LoVo (cell line): ENCODE measurements at regions not wholly inside any gene's neighbourhood (a gene's known extent, or its start where the extent isn't known, plus 50 kb on each side); places are given as distances from the start of the nearest gene placed in this dataset.
A peak's percentile ranks its signal among the peaks of the same experiment; 100 is the strongest.

Source experiments
- DNase-seq: peaks from one replicate; pipeline ENCODE4 v3.0.0-alpha.2; 2016; ENCODE audit warnings: low spot score

DNA sequence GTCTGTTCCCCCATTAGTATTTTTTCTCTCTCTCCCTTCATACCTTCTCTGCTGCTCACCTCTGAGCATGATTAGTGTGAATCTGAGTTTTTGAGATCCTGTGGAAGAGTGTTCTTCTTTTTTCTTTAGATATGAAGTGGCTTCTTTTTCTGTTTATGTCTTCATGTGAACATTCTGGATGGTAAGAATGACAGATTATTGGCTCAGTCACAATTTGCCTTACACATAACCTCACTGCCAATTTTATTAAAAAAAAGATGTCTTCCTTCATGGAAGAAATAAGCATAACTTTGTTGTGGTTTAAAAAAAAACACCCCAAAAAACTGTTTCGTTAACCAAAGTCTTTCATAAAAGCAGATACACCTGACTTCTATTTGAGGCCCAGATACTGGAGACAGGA, 539.1 kb downstream of the PLCL1 start:
- no peak for DNase-seq

DNA sequence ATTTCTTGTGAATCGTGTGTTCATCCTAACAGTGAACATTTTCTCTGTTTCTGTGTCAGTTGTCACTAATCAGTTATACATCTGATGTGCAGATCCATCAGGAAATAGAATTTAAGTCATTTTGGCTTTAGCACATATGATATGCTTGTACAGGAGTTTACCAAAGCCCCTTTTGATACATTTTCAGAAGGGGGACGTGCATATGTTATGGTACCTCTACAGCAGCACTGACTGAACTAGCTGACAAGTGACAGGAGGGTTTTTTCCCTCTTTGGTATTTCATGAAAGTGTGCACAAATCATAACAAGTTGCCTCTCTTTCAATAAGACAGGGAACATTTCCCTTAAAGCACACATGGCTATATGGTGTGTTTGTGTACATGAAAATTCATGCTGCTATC, 536.5 kb downstream of the PLCL1 start:
- no peak for DNase-seq

DNA sequence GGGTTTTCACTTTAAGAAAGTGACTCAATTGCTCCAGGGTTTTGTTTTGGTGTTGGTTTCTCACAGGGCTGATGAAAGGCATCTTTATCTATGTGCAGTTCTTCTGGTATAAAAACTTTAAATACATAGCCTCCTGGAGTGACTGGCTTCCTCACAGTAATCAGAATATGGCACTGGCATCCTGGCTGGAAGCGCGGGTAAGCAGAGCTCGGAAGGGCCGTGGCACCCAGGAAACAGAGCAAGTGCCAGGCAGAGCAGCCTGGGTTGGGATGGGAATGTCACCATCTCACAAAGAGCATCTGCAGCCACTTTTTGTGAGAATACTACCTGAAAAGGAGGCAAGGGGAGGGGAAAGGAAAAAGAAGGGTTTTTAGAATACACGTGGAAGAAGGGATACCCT, 534.7 kb downstream of the PLCL1 start:
- DNase-seq: no peak

DNA sequence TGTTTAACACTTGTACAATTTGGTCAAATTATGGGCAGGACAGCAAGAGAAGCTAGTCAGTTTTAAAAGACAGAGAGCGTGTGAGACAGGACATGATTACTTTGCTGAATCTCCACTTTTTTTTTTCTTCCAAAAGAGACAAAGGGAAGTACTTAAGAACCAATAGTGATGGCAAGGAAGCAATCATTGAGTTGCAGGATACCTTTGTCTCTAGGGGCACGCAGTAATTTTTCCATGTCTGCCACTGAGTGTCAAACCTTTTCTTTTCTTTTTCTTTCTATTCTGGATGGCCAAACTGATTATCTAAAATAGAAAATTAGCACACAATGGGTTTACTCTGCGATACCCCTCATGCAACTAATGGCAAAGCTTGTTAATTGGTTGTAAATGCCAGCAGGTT, 533.0 kb downstream of the PLCL1 start:
- no peak for DNase-seq

DNA sequence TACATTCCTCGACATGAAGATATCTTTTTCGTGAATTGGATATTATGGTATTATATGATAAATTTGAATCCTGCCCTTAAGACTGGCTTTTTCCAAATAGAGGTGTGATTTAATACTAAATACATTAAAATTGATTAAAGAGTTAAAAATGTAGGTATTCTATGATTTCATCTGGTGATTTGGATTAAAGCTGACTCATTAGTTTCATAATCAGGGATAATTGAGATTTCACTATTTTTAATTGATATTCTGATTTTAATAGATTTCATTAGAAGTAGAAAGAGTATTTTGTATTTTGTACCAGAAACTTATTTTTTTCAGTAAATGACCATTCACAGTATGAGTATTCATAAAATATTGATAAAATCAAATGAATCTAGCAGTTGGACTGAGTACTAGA, 524.1 kb downstream of the PLCL1 start:
- DNase-seq: no peak

DNA sequence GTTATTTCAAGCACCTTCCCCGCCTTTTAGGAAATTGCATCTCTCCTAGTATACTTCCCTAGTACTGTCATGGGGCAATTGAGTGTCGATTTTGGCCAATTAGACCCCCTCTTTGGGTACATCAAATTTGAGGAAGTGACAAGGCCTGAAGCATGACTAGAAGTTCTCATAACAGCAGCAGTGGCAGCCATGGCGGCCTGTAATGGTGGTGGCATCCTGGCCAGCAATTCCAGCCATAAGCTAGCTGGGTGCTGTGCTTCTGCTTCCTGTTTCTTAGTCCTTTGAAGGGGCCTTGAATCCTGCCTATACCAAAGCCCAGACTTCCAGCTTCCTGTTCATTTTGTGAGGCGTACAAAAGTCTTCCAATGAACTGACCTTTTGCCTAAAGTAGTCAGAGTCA, 523.1 kb downstream of the PLCL1 start:
- DNase-seq: no peak

DNA sequence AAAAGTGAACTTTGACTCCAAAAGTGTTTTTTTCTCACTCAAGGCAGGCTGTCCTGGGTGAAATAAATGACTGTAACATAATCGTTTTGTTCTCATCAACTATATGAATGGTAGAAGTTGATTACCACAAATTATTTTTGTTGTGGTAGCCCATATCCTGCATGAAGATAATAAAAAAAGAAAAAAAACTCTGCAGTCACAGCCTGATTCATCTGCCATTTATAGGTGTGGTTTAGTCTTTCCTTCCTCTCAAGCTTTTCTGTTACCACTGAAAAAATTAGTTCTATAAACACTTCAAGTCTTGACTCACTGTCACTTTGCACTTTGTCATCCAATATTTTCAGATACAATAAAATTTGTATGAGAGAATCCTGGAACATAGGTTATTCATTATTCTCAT, 522.0 kb downstream of the PLCL1 start:
- DNase-seq: peak; percentile 47

DNA sequence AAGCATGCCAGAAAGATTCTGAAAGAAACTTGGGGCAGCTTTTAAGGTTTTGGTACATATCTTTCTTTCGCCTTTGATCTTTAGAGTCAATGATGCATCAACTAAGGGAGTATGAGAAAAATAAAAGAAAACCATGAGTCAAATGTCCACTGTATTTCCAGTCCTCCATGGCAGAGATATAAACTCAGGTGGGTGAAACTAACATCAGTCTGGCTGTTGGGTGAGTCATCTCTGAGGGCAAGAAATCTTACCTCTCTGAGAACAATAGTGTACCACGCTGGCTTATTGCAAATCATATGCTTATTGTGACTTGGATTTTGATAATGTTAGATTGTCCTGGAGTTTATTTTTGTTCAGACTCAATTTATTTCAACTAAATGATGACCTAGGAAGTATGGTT, 521.0 kb downstream of the PLCL1 start:
- no peak for DNase-seq

DNA sequence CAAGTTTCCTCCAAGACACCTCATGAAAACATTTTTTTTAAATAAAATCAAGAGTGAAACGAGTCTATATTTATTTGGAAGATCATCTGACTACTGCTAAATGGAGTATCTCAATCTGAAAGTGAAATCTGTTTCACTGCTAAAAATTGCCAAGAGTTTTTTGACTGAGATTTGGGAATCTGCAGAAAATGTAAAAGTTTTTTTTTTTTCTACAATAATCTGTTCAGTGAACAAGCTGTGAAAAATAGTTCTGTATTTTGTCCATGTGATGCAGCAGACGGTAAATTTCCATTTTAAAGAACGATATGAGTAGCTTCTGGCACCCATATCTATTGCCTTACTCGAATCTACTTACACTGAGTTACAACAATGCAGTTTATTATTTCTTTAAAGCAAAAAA, 519.7 kb downstream of the PLCL1 start:
- no peak for DNase-seq

DNA sequence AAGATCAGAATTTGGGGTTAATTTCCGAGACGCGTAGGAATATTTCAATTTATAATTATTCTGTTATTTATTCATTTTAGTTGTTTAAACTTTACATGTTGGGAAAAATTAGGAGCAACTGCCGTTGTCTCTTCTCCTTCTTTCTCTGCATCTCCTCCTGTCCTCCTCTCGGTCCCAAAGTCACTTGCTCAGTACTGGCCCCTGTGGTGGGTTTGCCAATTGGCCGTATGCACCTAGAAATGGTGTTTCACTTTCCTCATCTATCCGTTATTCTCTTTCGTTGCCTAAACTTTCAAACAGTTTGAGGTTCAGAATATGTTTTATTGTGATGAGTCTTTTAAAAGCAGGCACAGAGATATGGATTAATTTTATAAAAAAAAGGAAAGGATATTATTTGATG, 517.9 kb downstream of the PLCL1 start:
- DNase-seq: no peak

DNA sequence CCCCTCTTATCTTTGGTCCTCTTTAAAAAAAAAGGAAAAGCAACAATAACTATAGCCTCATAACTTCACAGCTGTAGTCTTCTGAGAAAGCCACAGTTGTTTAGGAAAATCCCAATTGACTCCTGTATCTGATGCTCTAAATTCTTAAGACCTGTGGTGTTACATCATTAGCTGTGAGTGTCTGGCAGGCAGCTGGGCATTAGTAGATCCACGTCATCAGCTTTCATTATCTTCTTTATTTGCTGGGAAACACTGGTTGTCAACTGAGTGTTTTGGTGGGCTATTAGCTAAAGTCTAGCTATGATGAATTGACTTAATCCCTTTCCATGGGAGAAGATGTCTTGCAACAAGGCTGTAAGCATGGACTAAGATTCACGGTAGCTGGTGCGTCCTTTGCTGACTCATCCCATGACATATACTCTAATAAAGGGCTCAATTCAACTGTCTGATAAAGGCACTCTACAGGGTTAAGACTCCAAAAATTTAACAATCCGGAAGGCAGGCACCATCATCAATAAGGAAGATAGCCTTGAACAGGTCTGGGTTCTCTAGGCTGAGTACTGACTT, 517.2 kb downstream of the PLCL1 start:
- no peak for DNase-seq

DNA sequence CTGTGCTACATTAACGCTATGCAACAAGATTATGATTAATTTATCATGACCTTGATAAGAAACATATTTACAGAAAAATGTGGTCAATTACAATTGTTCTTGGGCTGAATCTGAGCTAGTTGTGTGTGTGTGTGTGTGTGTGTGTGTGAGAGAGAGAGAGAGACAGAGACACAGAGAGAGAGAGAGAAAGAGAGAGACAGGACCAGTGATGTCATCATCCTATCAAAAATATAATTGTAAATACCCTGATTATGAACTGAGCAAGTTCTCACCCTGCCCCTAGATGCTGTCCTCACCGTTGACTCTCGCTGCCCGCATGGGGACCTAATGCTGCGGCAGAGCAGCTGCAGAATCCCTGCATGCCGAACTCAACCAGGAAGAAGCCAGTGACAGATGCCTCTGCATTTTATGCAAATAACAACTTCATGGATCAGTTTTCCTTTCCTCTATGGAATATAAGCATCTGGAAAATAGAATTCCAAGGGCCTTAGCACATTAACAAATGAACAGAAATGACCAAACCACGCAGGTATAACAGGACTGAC, 512.5 kb downstream of the PLCL1 start:
- DNase-seq: no peak

DNA sequence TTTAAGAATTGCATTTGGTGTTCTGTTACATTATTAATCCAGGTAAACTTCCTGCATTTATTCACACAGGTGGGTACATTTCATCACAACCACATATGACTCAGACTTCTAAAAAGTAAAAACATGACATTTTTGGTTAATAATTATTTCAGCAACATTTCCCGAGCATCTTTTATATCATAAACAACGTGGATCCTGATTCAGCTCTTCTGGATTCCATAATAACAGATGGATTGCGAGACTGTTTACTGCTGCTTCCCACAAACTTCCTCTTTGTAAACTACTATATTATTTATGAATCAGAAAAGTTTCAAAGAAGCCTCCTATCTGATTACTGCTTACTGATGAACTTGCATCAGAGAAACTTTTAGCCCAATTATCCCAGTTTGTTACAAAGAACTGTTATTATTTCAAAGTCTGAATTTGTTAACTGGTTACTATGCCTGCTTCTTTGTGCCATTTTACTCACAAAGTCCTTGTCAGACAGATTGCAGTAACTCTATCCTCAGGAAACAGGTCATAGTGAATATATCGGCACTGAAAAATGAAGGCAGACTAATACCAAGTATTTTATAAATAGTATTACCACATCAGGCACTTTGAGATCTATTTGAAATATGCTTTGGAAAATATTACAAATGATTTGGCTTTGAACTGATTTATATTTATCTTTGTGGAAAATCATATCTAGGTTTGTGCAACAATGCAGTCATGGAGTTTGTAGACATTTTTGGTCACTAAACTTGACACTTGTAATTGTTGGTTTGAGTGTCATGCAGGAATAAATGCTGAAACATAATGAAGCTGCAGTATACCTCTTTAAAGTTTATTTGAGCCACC, 511.6 kb downstream of the PLCL1 start:
- no peak for DNase-seq

DNA sequence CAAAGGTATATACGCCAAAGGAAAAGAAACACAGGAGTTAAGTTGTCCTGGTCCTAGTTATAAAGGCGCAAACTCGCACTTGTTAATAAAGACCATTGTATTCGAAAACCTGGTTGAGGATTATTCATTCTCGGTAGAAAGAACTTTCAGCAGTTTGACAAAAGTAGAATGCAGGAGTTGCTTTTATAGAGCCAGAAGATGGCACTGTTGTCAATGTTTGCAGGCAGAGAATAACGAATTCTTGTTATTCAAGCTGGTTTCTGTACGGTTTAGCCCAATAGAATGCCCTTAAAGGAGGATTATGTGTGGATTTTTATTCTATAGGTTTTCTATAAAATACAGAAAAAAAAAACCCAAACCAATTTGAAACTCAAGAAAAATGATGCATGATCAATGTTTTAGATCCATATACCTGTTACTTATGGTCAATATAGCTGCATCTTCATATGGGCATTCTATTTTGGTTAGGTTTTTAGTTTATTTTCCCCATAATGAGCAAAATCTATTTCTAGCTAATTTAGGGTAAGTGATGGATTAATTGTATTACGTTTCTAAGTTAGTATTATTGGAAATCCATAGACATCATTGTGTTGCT, 510.3 kb downstream of the PLCL1 start:
- peak; percentile 64 for DNase-seq

DNA sequence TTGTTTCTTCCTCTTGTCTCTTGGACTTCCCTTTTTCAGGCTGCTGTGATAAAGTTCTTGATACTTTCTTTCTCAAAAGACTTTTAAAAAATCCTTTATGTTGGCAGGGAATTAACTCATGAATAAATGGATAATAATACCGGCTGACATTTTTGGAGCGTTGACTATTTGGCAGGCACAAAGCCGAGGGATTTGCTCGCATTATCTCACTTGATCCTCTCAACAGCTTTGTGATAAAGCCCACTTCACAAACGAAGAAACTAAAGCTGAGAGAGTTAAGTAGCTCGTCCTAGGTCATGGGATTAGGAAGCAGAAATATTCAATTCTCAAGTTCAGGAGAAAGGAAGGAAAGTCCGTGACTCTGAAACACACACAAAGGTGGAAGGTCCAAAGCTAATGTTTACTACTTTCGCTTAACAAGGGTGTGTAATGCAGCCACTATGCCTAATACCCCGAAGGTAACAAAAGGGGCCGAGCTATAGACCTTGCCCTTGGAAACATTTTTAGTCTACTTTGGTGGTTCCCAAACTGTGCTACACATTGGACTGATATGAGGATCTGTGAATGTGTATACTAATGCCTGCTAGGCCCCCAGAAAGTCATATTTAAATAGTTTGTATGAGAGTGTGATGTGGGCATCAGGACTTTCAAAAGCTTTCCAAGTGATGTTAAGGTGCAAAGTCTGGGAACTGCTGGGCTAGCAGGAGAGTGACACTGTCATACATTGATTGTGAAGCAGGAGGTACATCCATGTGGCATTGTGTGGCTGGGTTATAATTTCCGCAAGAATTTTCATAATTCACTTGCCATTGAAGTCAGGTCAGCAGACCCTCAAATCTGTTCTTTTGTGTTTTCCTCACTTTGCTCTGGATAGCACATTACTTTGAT, 508.4 kb downstream of the PLCL1 start:
- DNase-seq: no peak

DNA sequence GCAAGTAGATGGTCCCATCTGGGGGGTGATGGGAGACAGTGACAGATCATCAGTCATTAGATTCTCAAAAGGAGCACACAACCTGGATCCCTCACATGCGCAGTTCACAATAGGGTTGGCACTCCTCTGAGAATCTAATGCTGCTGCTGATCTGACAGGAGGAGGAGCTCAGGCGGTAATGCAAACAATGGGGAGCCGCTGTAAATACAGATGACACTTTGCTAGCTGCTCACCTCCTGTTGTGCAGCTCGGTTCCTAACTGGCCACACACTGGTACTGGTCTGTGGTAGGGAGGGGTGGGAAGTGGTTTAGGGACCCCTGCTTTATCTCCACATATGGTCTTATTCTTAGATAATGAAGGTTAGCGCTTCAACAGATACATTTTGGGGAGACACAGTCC, 506.6 kb downstream of the PLCL1 start:
- no peak for DNase-seq

DNA sequence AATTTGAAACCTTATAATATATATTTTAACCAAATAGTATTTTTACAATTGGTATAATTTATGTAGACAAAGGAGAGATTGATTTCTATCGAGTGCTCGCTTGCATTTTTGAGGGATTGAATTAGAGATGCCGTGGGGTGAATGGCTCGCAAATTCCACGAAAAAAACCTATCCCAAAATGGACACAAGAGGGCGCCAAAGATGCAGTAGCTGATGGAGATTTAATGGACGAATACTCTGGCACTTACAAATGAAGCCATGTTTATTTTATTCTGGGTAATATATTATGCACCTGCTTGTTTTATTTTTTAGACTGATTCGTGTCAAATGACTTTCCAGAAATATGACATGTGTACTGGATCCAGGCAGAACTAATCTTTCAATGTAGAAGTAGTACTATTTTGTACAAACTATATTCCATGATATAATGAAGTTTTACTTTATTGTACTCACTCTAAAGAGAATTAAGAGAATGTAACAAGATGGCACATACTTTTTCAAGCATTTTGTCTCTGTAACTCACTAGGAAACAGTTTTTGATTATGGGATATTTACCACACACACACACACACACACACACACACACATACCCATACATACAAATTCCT, 505.4 kb downstream of the PLCL1 start:
- DNase-seq: peak; percentile 62

DNA sequence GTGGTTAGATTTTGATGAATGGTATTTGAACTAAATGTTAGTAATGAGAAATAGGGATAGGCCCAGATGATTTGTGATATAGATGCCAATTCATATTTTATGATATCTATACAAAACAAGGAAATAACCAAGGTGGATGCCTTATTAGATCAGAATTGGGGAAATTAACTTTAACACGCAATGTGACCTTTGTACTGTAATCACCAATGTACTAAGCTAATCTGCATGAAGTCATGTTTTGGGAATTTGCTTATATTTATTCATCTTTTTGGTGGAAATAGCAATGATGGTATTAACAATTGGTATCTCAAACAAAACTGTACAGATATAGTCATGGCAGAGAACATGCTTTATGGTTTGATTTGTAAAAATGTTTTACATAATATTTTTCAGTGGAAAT, 504.7 kb downstream of the PLCL1 start:
- no peak for DNase-seq

DNA sequence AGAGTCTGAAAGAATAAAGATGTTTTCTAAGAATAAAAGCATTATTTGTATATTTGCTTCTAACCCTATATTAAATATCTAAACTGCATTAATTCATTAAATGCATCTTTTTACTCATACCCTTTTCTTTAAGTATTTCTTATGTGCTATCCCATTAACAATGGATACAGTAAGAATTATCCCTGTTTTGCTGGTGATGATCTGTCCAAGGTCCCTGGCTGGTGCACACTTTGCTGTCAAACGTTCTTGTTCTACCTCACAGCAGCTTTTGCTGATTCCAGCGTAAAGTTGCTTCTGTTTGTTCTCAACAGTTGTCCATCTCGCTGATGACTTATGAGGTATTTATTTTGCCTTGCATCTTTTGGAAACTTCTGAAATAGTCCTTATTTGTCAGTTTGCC, 504.0 kb downstream of the PLCL1 start:
- DNase-seq: no peak

DNA sequence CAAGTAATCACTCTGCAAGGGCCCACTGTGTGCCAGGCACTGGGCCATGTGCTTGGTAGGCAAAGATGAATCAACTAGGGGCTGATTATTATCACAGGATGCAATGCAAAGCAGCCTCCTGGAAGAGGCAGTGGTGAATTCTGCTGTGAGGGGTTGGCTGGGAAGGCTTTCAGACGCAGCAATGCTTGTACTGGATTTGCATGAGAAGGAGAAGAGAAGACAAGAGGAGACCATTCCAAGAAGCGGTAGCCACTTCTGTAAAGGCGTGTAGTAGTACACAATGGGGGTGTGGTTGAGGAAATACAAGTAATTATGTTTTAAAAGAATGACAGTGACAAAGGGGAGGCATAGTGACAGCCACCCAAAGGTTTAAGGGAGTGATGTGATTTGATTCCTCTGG, 502.7 kb downstream of the PLCL1 start:
- no peak for DNase-seq

DNA sequence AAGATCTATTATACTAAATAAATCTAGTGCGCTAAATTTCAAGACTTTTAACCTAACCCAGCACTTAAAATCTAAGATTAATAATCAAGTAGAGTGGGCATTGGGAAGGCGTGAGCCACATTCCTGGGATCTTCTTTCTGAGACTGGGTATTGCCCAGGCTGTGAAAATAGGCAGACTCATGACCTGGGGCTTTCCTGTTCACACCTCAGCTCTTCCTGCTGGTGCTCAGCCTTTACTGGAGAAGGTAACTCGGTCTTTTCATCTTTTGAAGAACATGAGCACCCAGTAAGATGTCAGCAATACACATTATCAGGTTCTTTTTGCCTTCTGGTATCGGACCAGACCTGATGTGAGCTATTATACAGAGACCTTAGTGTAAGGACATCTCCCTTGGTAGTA, 500.5 kb downstream of the PLCL1 start:
- no peak for DNase-seq

DNA sequence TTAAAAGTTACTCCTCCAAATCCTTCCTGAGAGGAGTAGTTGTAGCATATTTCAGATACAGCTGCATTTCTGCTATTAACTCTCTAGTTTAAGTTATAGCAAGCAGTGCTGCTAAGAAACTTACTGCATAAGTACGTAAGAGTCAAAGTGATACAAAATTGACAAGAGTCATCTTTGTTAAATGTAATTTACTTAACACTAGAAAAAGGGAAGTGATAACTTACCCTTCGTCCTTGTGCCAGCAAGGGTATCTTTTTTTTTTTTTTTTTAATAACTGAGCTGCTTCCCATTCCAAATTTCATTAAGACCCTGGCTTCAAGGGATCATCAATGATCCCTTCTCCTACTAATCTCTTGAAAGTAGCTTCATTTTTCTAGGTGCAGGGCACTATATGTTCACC, 493.0 kb downstream of the PLCL1 start:
- no peak for DNase-seq
